Daoy (cell line): ENCODE measurements at regions not wholly inside any gene's neighbourhood (a gene's known extent, or its start where the extent isn't known, plus 50 kb on each side); places are given as distances from the start of the nearest gene placed in this dataset.
"Not testable (repeated sequence)": the region's sequence is repeated elsewhere in the genome, so short reads cannot be mapped to it uniquely, and the experiment has no call there.

Experiments used
- DNase-seq: peaks from one replicate; pipeline ENCODE4 v3.0.0-alpha.2; 2015; ENCODE audit warnings: low read depth

- peak; percentile 6 for DNase-seq
Observed at GRCh38 chr4:166153548-166153947, 280.5 kb downstream of the TLL1 start.

- no peak for DNase-seq
Observed at GRCh38 chr4:166162327-166162726, 289.3 kb downstream of the TLL1 start.

GRCh38 chr4:166165829-166166420, 292.9 kb downstream of the TLL1 start:
- DNase-seq: peak; percentile 44

GRCh38 chr4:166169111-166169510, 296.1 kb downstream of the TLL1 start:
- DNase-seq: peak; percentile 47

- no peak for DNase-seq
Observed at GRCh38 chr4:166172619-166173018, 299.6 kb downstream of the TLL1 start.

GRCh38 chr4:166174717-166175490, 301.9 kb downstream of the TLL1 start:
- DNase-seq: peak; percentile 15

- DNase-seq: no peak
Observed at GRCh38 chr4:166182145-166182544, 309.1 kb downstream of the TLL1 start.

GRCh38 chr4:166195101-166195500, 322.1 kb downstream of the TLL1 start:
- DNase-seq: no peak

- no peak for DNase-seq
Observed at GRCh38 chr4:166197166-166197565, 324.1 kb downstream of the TLL1 start.

GRCh38 chr4:166198041-166198440, 325.0 kb downstream of the TLL1 start:
- peak; percentile 80 for DNase-seq

- peak; percentile 37 for DNase-seq
Observed at GRCh38 chr4:166198516-166199310, 325.7 kb downstream of the TLL1 start.

GRCh38 chr4:166202991-166203390, 330.0 kb downstream of the TLL1 start:
- peak; percentile 4 for DNase-seq

GRCh38 chr4:166212326-166212725, 339.3 kb downstream of the TLL1 start:
- DNase-seq: not testable (repeated sequence)

GRCh38 chr4:166222271-166222670, 349.2 kb downstream of the TLL1 start:
- DNase-seq: no peak

- DNase-seq: no peak
Observed at GRCh38 chr4:166228112-166228511, 355.1 kb downstream of the TLL1 start.

- no peak for DNase-seq
Observed at GRCh38 chr4:166229799-166230198, 356.8 kb downstream of the TLL1 start.

- no peak for DNase-seq
Observed at GRCh38 chr4:166230841-166231240, 357.8 kb downstream of the TLL1 start.

- no peak for DNase-seq
Observed at GRCh38 chr4:166239354-166239753, 366.3 kb downstream of the TLL1 start.

- DNase-seq: no peak
Observed at GRCh38 chr4:166252487-166253402, 379.7 kb downstream of the TLL1 start.

GRCh38 chr4:166257276-166257675, 384.2 kb downstream of the TLL1 start:
- no peak for DNase-seq

GRCh38 chr4:166257891-166258290, 384.9 kb downstream of the TLL1 start:
- no peak for DNase-seq

- DNase-seq: no peak
Observed at GRCh38 chr4:166259081-166259480, 386.0 kb downstream of the TLL1 start.
